ENCODE measurements at regions not wholly inside any gene's neighbourhood (a gene's known extent, or its start where the extent isn't known, plus 50 kb on each side); places are given as distances from the start of the nearest gene placed in this dataset.
A peak's percentile ranks its signal among the peaks of the same experiment; 100 is the strongest.

- no peak for TF ChIP-seq JUND (IDR thresholded peaks at IDR 0.05; ENCODE audit: low read depth)
- in situ Hi-C loops (cut with HindIII; ENCODE audit: low pct_unique_long_range_greater_than_20kb, low sequenced_read_pairs): no loop called here
- DNase-seq (ENCODE audit: low read depth in 1 of 2, low spot score in 1 of 2): no peak
Observed at GRCh38 chr6:74939721-74940620, 265.9 kb downstream of the COL12A1 start.

DNA sequence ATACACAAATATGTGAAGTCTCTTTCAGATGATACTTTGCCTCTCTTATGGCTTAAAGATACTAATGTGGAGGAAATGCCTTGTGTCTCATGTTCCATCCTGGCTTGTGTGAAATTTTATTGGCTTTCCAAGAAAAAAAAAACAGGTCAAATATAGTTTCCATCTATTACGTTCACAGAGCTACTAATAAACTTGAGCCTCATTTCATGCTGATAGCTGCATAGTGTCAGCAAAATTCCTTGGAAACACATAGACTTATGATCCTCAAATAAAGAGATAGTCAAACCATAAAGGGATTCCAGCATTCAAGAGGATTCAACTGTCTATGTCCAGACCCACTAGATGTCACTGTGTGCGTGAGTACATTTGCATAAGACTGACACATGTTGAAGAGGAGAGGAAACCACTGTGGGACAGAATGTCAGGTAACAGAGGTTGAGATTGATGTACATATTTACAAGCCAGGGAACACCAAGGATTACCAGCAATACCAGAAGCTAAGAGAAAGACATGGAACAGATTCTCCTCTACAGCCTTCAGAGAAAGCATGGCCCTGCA lies 266.6 kb downstream of the COL12A1 start:
- peak in 1 of 2 experiments; percentile 80 for DNase-seq (ENCODE audit: low read depth in 1 of 2, low spot score in 1 of 2)
- TF ChIP-seq JUND (IDR thresholded peaks at IDR 0.05; ENCODE audit: low read depth): no peak
- in situ Hi-C loops (cut with HindIII; ENCODE audit: low pct_unique_long_range_greater_than_20kb, low sequenced_read_pairs): no loop called here

GRCh38 chr6:74937936-74938335 lies 267.9 kb downstream of the COL12A1 start:
- in situ Hi-C loops (cut with HindIII; ENCODE audit: low pct_unique_long_range_greater_than_20kb, low sequenced_read_pairs): no loop called here
- no peak for TF ChIP-seq JUND (IDR thresholded peaks at IDR 0.05; ENCODE audit: low read depth)
- DNase-seq (ENCODE audit: low read depth in 1 of 2, low spot score in 1 of 2): no peak

DNA sequence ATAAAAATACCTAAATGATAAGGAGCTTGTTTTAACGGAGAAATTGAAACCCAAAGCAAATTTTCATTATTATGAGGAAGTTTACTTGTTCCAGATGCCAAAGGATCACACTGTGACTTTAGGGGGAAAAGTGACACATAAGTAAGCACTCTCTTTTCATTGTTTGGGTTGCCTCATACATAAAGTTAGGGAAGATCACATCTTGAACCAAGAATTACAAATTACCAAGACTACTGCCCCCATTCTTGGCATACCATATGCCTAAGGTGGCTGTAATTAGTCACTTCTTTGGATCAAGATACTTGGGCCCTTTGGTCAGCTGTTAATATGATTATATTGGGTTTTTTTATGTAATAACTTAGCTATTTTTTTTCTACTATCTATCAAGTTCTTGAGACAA lies 269.0 kb downstream of the COL12A1 start:
- in situ Hi-C loops (cut with HindIII; ENCODE audit: low pct_unique_long_range_greater_than_20kb, low sequenced_read_pairs): no loop called here
- no peak for DNase-seq (ENCODE audit: low read depth in 1 of 2, low spot score in 1 of 2)
- no peak for TF ChIP-seq JUND (IDR thresholded peaks at IDR 0.05; ENCODE audit: low read depth)

DNA sequence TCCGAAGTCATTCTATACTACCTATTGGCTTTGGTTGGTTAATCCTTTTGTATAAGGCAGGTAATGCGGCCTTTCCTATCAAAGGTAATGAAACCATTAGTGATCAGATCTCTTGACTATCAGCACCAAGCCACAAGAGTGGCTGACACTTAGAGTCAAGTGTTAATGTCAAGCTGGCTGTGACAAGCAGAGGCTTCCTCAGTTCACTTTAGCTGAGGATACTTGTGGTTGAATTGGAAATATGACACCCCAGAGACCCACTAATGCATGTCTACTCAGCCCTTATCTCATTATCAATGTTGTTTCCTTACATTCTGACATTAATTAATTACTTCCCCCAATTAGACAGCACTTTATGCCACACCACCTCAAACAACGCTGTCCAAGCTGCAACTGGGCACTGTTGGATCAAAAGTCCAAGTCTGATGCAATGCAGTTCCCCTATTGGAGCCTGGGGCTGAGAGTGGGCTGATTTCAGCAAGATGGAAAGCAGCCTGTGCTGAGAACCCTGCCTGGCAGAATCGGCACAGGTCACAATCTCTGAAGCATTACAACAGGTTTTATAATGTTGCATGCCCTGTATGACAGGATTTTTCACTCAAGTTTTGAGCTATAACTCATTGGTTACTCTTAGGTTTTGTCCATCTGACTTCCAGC lies 273.5 kb downstream of the COL12A1 start:
- DNase-seq (ENCODE audit: low read depth in 1 of 2, low spot score in 1 of 2): peak in 1 of 2 experiments; percentile 59
- no peak for TF ChIP-seq JUND (IDR thresholded peaks at IDR 0.05; ENCODE audit: low read depth)
- in situ Hi-C loops (cut with HindIII; ENCODE audit: low pct_unique_long_range_greater_than_20kb, low sequenced_read_pairs): no loop called here

GRCh38 chr6:74931558-74931957 lies 274.3 kb downstream of the COL12A1 start:
- TF ChIP-seq JUND (IDR thresholded peaks at IDR 0.05; ENCODE audit: low read depth): no peak
- in situ Hi-C loops (cut with HindIII; ENCODE audit: low pct_unique_long_range_greater_than_20kb, low sequenced_read_pairs): no loop called here
- DNase-seq (ENCODE audit: low read depth in 1 of 2, low spot score in 1 of 2): no peak

- in situ Hi-C loops (cut with HindIII; ENCODE audit: low pct_unique_long_range_greater_than_20kb, low sequenced_read_pairs): no loop called here
- TF ChIP-seq JUND (IDR thresholded peaks at IDR 0.05; ENCODE audit: low read depth): no peak
- DNase-seq (ENCODE audit: low read depth in 1 of 2, low spot score in 1 of 2): peak in 1 of 2 experiments; percentile 56
Observed at GRCh38 chr6:74928203-74928602, 277.6 kb downstream of the COL12A1 start.

GRCh38 chr6:74927299-74927698 lies 278.6 kb downstream of the COL12A1 start:
- in situ Hi-C loops (cut with HindIII; ENCODE audit: low pct_unique_long_range_greater_than_20kb, low sequenced_read_pairs): no loop called here
- no peak for TF ChIP-seq JUND (IDR thresholded peaks at IDR 0.05; ENCODE audit: low read depth)
- no peak for DNase-seq (ENCODE audit: low read depth in 1 of 2, low spot score in 1 of 2)

DNA sequence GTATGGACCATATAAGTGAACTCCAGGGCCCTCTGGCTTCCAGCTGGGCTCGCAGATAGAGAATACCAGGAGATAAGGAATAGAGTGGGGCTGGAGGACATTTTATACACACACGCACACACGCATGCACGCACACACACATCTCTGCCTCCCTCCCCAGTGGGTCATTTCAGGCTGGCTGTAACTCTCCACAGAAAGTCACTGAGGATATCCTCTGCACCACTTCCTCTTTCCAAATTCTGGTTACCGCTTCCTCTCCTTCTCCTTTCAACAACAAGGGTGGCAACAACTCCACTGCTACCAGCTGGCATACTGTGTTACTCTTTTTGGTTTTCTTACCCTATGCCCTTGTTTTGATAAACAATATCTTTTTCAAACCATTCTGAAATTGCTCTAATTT lies 280.2 kb downstream of the COL12A1 start:
- no peak for DNase-seq (ENCODE audit: low read depth in 1 of 2, low spot score in 1 of 2)
- in situ Hi-C loops (cut with HindIII; ENCODE audit: low pct_unique_long_range_greater_than_20kb, low sequenced_read_pairs): no loop called here
- no peak for TF ChIP-seq JUND (IDR thresholded peaks at IDR 0.05; ENCODE audit: low read depth)

GRCh38 chr6:74914888-74915287 lies 291.0 kb downstream of the COL12A1 start:
- in situ Hi-C loops (cut with HindIII; ENCODE audit: low pct_unique_long_range_greater_than_20kb, low sequenced_read_pairs): no loop called here
- DNase-seq (ENCODE audit: low read depth in 1 of 2, low spot score in 1 of 2): no peak
- no peak for TF ChIP-seq JUND (IDR thresholded peaks at IDR 0.05; ENCODE audit: low read depth)

DNA sequence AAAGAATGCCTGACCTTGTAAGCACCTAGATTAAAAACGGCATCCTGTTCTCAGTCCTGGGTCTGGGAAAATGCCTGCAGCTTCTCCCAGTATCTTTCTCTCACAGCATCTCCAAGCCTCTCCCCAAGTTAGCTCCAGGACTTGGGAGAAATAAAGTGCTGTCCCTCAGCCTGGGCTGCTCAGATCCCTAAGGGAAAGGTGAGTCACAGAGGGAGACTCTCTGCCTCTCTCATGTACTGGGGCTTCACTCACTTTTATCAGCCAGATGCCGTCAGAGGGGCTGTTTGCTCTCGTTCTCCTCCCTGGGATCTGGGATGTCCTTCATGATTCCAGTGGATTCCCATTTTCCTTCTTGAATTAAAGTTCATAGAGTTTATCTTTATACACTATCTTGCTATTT lies 293.6 kb downstream of the COL12A1 start:
- no peak for DNase-seq (ENCODE audit: low read depth in 1 of 2, low spot score in 1 of 2)
- in situ Hi-C loops (cut with HindIII; ENCODE audit: low pct_unique_long_range_greater_than_20kb, low sequenced_read_pairs): no loop called here
- no peak for TF ChIP-seq JUND (IDR thresholded peaks at IDR 0.05; ENCODE audit: low read depth)

GRCh38 chr6:74902846-74903245 lies 303.0 kb downstream of the COL12A1 start:
- no peak for TF ChIP-seq JUND (IDR thresholded peaks at IDR 0.05; ENCODE audit: low read depth)
- DNase-seq (ENCODE audit: low read depth in 1 of 2, low spot score in 1 of 2): no peak
- in situ Hi-C loops (cut with HindIII; ENCODE audit: low pct_unique_long_range_greater_than_20kb, low sequenced_read_pairs): no loop called here

GRCh38 chr6:74902089-74902488 lies 303.8 kb downstream of the COL12A1 start:
- no peak for DNase-seq (ENCODE audit: low read depth in 1 of 2, low spot score in 1 of 2)
- in situ Hi-C loops (cut with HindIII; ENCODE audit: low pct_unique_long_range_greater_than_20kb, low sequenced_read_pairs): no loop called here
- TF ChIP-seq JUND (IDR thresholded peaks at IDR 0.05; ENCODE audit: low read depth): no peak
